Eye (tissue), 1 donor: ENCODE measurements at regions not wholly inside any gene's neighbourhood (a gene's known extent, or its start where the extent isn't known, plus 50 kb on each side); places are given as distances from the start of the nearest gene placed in this dataset.
"Not testable (repeated sequence)": the region's sequence is repeated elsewhere in the genome, so short reads cannot be mapped to it uniquely, and the experiment has no call there.

Experiments used
- DNase-seq: peaks from one replicate; pipeline ENCODE4 v3.0.0-alpha.2; 2015

DNA sequence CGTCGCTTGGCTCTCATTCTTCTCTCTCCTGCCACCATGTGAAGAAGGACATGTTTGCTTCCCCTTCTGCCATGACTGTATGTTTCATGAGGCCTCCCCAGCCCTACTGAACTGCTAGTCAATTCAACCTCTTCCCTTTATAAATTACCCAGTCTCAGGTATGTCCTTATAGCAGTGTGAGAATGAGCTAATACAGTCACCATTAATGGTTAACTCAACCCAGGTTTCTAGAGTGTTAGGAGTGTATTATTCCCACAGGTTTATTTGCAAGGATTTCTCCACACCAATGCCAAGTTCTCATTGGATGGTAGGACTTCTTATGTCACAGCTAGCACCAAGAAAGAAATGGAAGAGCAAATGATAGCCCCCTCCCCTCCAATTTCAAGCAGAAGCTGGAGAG lies 71.9 kb downstream of the DYNAP start:
- no peak for DNase-seq

DNA sequence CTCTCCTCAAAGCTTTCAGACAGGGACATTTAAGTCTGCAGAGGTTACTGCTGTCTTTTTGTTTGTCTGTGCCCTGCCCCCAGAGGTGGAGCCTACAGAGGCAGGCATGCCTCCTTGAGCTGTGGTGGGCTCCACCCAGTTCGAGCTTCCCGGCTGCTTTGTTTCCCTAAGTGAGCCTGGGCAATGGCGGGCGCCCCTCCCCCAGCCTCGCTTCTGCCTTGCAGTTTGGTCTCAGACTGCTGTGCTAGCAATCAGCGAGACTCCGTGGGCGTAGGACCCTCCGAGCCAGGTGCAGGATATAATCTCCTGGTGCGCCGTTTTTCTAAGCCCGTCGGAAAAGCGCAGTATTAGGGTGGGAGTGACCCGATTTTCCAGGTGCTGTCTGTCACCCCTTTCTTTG lies 78.7 kb downstream of the DYNAP start:
- DNase-seq: not testable (repeated sequence)

- DNase-seq: peak; percentile 75
Observed at GRCh38 chr18:54671291-54671881, 80.3 kb downstream of the DYNAP start.

GRCh38 chr18:54672109-54672508 lies 81.1 kb downstream of the DYNAP start:
- no peak for DNase-seq

- peak; percentile 49 for DNase-seq
Observed at GRCh38 chr18:54672846-54673475, 81.9 kb downstream of the DYNAP start.

- DNase-seq: no peak
Observed at GRCh38 chr18:54673936-54674335, 82.9 kb downstream of the DYNAP start.

DNA sequence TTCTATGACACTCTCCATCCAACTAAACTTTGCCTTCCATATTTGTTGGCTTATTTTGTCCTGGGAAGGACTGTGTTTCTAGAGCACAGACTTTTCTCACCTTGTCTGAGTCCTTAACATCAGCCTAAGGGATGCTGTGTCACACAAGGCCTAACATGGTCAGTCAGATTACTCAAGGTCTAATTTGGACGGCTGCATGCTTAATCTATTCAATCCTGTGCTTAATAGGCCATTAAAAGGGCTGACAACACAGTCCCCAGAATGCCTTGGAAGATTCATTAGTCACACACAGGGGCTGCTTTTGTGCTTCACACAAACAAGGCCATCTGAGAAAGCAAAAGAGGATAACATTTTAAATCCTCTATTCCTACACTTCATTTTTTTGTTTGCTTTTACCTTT lies 84.0 kb downstream of the DYNAP start:
- peak; percentile 68 for DNase-seq

- peak; percentile 87 for DNase-seq
Observed at GRCh38 chr18:54679318-54680149, 88.5 kb downstream of the DYNAP start.

DNA sequence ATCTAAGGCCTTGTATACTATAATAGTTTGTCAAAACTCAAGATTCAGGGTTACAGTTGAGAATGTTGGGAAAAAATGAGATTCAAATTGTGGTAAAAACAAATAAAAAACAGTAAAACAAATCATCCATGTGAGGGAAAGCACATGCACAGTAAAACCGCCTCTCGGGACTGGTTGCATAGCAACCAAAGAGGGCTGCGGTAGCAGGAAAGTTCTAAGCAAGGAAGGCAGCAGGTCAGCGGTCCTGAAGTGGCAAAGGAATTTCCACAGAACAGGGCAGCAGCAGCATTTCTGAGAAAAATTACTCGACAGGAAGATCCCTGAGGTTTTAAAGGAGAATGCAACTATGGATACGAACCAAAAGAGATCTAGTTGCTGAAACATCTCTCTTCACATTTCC lies 93.7 kb downstream of the DYNAP start:
- peak; percentile 65 for DNase-seq

DNA sequence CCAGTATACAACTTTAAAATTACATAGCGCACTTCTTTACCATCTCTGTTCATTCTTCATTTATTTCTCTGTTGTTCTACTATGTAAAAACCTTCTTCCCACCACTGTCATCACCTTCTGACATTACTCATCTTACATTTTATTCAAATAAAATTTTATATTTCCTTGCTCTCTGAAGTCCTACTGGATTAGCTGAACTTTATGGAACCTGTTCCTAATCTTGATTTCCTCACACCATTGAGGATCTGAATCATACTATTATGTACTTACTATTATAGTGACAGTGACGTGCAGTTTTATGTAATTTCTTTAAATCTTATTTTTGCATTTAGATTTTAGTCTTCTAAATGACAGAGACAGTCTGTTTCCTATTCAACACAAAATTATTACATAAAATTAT lies 98.3 kb downstream of the DYNAP start:
- DNase-seq: no peak

DNA sequence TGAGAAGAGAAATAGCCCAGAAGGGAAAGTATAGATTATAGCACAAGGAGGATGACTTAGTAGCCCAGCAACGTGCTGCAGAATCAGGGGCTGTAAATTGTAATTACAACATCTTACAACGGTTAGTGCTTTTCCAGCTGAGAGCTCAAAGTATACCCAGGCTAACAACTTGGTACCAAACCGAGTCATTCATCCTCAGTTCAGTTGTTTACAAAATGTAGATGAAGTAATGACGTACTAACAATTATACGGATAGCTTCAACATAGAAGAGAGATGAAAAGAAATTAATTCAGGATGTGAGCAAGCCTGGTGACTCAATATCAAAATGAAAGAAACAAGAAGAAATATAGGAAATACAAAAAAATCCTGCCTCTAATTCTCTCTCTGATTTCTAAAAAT lies 99.2 kb downstream of the DYNAP start:
- no peak for DNase-seq

GRCh38 chr18:54692463-54692862 lies 101.4 kb downstream of the DYNAP start:
- no peak for DNase-seq

DNA sequence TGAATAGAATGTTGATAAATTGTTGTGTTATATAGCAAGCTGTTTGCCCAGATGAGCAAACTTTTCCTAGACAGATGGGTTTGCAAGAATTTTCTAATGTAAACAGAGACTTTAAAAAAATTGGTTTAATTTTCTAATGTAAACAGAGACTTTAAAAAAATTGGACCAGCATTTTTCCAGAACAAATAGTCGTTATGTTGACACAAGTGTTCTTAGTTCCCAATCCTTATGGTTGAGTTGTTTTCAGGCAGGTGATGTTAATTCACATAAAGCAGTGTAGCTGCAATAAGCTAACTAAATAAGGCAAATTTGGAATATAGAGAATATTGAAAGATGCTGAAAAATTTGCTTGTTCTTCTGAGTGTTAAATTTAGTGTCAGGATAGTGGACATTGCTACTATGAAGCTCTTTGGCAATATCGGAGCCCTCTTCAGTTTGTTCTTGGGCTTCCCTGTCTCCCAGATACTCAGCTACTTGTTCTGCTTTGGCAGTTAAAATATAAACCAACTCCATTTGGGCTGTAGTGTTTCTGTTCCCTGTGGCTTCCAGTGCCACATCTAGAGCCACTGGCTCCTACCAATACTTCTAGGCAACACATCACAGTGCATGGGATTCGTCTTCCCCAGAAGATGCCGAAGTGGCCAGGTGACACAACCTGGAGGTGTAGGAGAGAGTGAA lies 105.7 kb downstream of the DYNAP start:
- no peak for DNase-seq

DNA sequence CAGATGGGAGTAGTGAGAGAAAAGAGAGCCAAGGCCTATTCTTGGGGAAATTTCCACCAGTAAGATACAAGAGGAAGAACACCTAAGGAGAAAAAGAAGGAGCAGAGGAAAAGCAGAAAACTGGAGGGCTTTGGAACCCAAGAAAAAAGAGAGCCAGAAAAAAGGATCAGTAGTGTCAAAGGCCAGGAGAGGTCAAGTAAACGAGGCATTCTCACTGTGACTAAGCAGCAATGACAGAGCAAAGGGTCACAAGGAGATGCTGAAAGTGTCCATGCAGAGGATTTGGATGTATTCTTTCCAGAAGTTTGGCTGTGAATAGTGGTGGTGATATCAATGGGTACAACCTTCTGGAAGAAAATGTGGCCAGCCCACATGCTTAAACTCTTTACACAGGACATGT lies 109.5 kb downstream of the DYNAP start:
- DNase-seq: no peak

DNA sequence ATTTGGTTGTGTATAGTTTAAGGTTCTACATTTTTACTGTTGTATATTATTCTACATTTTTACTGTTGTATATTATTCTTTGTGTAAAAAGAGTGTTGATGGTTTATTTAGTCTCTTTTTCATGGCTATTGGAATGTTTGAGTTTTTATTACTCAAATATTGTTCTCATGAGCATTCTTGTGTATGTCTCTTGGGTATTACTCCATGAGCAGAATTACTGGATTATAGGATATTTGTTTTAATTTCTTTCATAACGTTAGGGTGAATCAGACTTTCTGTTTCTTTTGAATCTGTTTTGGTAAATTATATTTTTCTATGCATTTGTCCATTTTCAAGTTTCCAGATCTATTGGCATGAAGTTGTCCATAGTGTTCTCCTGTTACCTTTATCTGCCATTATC lies 111.6 kb downstream of the DYNAP start:
- DNase-seq: no peak

GRCh38 chr18:54710074-54710899 lies 118.0 kb upstream of the RAB27B start:
- no peak for DNase-seq

DNA sequence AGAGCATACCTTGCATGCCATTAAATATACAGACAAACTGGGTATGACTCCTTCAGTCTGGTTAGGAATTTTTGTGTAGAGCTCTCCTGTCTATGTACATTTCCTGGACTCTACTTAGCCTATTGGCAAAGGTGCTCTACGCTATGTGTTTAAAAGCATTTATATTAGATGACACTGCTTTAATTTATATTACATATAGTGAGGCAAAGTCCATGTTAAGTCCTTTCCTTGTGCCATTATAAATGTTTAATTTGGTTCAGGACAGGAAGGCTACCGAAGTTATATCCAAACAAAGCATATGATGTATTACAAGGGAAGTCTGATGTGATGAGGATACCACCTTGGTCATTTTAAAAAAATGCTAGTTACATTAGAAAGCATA lies 117.4 kb upstream of the RAB27B start:
- no peak for DNase-seq

DNA sequence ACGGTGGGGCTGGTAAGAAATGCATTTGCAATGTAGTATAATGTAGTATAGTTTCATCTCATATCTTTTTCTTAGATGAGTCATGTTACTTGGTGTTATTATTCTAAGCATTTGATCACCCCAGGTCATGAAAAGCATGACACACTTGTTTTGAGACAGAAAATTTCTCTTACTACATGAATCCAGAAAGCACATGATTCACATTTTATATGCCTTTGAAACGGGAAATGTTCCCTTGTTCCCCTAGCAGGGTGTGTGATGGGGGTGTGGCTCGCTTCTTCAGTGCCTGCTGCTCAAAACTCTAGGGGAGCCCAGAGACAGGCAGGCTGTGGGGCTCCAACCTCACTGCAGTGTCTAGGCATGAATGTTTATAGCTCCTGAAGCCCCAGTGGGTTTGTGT lies 116.0 kb upstream of the RAB27B start:
- no peak for DNase-seq

DNA sequence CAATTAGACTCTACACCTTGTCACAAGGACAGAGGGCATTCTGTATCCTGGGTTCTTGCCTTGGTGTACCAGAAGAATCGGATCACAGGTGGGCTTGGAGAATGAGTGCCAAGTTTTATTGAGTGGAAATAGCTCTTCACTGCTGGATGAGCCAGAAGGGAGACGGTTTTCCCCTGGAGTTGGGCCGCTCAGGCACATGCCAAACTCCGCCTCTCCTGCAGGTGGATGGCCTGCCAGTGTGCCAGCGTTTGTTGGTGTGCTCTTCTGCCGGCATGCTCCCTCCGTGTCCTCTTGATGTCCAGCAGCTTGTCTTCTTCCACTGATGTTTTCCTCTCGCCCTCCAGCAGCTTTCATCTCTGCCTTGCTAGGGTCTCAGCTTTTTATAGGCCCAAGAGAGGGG lies 115.5 kb upstream of the RAB27B start:
- DNase-seq: no peak

DNA sequence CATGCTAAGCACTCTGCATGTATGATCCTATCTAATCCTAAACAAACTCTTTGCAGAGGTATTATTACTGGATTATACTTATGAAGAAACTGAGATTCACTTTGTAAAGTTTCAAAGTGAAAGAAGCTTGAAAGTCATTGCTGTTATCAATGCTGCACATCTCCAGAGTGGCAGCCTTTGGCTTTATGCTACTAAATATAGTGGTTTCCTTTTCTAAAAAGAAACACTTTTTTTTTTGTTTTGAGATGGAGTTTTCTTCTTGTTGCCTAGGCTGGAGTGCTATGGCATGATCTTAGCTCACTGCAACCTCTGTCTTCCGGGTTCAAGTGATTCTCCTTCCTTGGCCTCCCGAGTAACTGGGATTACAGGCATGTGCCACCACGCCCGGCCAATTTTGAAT lies 114.9 kb upstream of the RAB27B start:
- no peak for DNase-seq

- DNase-seq: no peak
Observed at GRCh38 chr18:54714851-54715250, 113.4 kb upstream of the RAB27B start.

DNA sequence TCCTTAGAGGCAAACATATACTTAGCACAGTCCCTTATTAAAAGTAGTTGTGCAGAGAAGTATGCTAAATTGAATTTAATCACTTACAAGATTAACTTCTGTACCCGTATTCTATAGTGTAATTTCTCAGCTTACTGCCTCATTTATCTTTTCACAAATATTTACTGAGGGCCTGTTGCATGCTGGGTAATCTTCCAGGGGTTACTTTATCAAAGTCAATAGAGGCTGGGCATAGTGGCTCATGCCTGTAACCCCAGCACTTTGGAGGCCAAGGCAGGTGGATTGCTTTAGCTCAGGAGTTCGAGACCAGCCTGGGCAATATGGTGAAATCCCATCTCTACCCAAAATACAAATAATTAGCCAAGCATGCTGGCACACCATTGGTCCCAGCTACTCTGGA lies 111.7 kb upstream of the RAB27B start:
- no peak for DNase-seq
